ENCODE measurements at regions not wholly inside any gene's neighbourhood (a gene's known extent, or its start where the extent isn't known, plus 50 kb on each side); places are given as distances from the start of the nearest gene placed in this dataset.
"Not testable (repeated sequence)": the region's sequence is repeated elsewhere in the genome, so short reads cannot be mapped to it uniquely, and the experiment has no call there.

- ChIA-PET POLR2A (no interaction called here), CTCF (no interaction called here)
- Mint-ChIP-seq H3K4me1 (no peaks in the 10 kb centered on the region), H3K36me3 (ENCODE audit: low read depth) (no peaks in the 10 kb centered on the region), H3K4me3 (no peak overlapping the region), H3K9me3 (no peaks in the 10 kb centered on the region), H3K27me3 (no peaks in the 10 kb centered on the region), H3K27ac (no peak overlapping the region)
- intact Hi-C loops (cut with micrococcal nuclease), result no loop called here
- ATAC-seq (ENCODE audit: low read depth) (no peak), DNase-seq (no peak)
- TF ChIP-seq CTCF (IDR thresholded peaks at IDR 0.05), result no peak
These were observed 366.5 kb downstream of the DSC3 start for GRCh38 chr18:30676053-30676480.

- no peak for TF ChIP-seq CTCF (IDR thresholded peaks at IDR 0.05)
- Mint-ChIP-seq H3K4me1 (no peaks in the 10 kb centered on the region), H3K27ac (no peak overlapping the region), H3K4me3 (no peak overlapping the region), H3K27me3 (no peaks in the 10 kb centered on the region), H3K9me3 (no peaks in the 10 kb centered on the region), H3K36me3 (ENCODE audit: low read depth) (no peaks in the 10 kb centered on the region)
- ATAC-seq (ENCODE audit: low read depth), result no peak
- ChIA-PET POLR2A (no interaction called here), CTCF (no interaction called here)
- intact Hi-C loops (cut with micrococcal nuclease), result no loop called here
- DNase-seq, result no peak
These were observed 367.0 kb downstream of the DSC3 start for GRCh38 chr18:30675493-30675892.

DNA sequence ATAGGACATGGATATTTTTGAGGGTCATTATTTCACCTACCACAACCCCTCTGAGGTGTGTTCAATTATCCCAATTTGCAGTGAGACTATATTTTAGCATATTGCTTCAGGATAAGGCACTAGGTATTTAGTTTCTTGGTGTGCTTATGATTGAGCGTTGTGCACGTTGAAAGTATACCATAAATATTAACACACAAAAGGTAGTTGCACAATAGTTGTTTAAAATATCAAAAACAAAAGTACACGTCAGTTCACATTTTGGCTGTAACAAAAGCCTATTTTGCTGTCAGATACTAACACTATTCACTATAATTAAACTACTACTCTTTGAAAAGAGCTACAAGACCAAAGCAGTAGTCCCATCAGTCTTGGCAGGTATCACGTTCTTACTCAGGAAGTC, 367.5 kb downstream of the DSC3 start:
- ATAC-seq (ENCODE audit: low read depth) (no peak), DNase-seq (no peak)
- POLR2A ChIA-PET, result no interaction called here
- Mint-ChIP-seq H3K27me3 (no peaks in the 10 kb centered on the region), H3K4me1 (no peaks in the 10 kb centered on the region), H3K27ac (no peak overlapping the region), H3K9me3 (no peaks in the 10 kb centered on the region), H3K36me3 (ENCODE audit: low read depth) (no peaks in the 10 kb centered on the region), H3K4me3 (no peak overlapping the region)
- CTCF ChIA-PET, result no interaction called here
- no peak for TF ChIP-seq CTCF (IDR thresholded peaks at IDR 0.05)
- intact Hi-C loops (cut with micrococcal nuclease), result no loop called here

GRCh38 chr18:30674596-30674995, 367.9 kb downstream of the DSC3 start:
- no peaks in the 10 kb centered on the region for H3K9me3 Mint-ChIP-seq
- no peak for DNase-seq
- ChIA-PET CTCF (no interaction called here), POLR2A (no interaction called here)
- no peaks in the 10 kb centered on the region for H3K27me3 Mint-ChIP-seq
- TF ChIP-seq CTCF (IDR thresholded peaks at IDR 0.05), result no peak
- H3K4me3 Mint-ChIP-seq, result no peak overlapping the region
- ATAC-seq (ENCODE audit: low read depth), result no peak
- H3K4me1 Mint-ChIP-seq, result no peaks in the 10 kb centered on the region
- H3K27ac Mint-ChIP-seq, result no peak overlapping the region
- intact Hi-C loops (cut with micrococcal nuclease), result no loop called here
- no peaks in the 10 kb centered on the region for H3K36me3 Mint-ChIP-seq (ENCODE audit: low read depth)

- H3K4me1 Mint-ChIP-seq, H3K27ac Mint-ChIP-seq: not testable (repeated sequence)
These were observed 370.1 kb downstream of the DSC3 start for GRCh38 chr18:30672439-30672838.

GRCh38 chr18:30658306-30658705, 384.2 kb downstream of the DSC3 start:
- no peaks in the 10 kb centered on the region for H3K4me1 Mint-ChIP-seq
- no peaks in the 10 kb centered on the region for H3K27me3 Mint-ChIP-seq
- DNase-seq (no peak), ATAC-seq (ENCODE audit: low read depth) (no peak)
- CTCF ChIA-PET, result no interaction called here
- no peak overlapping the region for H3K27ac Mint-ChIP-seq
- intact Hi-C loops (cut with micrococcal nuclease), result no loop called here
- peaks cover 2% of the 10 kb centered on the region for H3K9me3 Mint-ChIP-seq
- no peaks in the 10 kb centered on the region for H3K36me3 Mint-ChIP-seq (ENCODE audit: low read depth)
- no peak for TF ChIP-seq CTCF (IDR thresholded peaks at IDR 0.05)
- POLR2A ChIA-PET, result no interaction called here
- no peak overlapping the region for H3K4me3 Mint-ChIP-seq

More at GRCh38 chr18:30672439-30672838, 370.1 kb downstream of the DSC3 start:
- H3K9me3 Mint-ChIP-seq; intact Hi-C loops (cut with micrococcal nuclease); ATAC-seq (ENCODE audit: low read depth); H3K27me3 Mint-ChIP-seq; H3K4me3 Mint-ChIP-seq; POLR2A ChIA-PET; DNase-seq; CTCF ChIA-PET; H3K36me3 Mint-ChIP-seq (ENCODE audit: low read depth): not testable (repeated sequence)
